Smooth muscle cell (in vitro differentiated cells): ENCODE measurements at regions not wholly inside any gene's neighbourhood (a gene's known extent, or its start where the extent isn't known, plus 50 kb on each side); places are given as distances from the start of the nearest gene placed in this dataset.

Experiments
- DNase-seq: peaks from one replicate; lab custom pipeline; 2025; ENCODE audit not compliant: unreplicated experiment; lab: John Stamatoyannopoulos, UW
- H2AFZ ChIP-seq: fragments of 200-600 bp; sonication (generic); 2 replicates; pipeline ENCODE4 v1.6.0; 2016; ENCODE audit warnings: antibody characterized with exemption, low read depth, mild to moderate bottlenecking
- H3F3A ChIP-seq: fragments of 200-600 bp; sonication (generic); 2 replicates; pipeline ENCODE4 v1.6.0; 2017; ENCODE audit warnings: antibody characterized with exemption, low read depth
- H3K27ac ChIP-seq: fragments of 200-600 bp; sonication (generic); 2 replicates; pipeline ENCODE4 v1.5.1; 2016; ENCODE audit warnings: low read depth, mild to moderate bottlenecking
- H3K27me3 ChIP-seq: fragments of 200-600 bp; sonication (generic); 2 replicates; pipeline ENCODE4 v1.6.1; 2016; ENCODE audit warnings: low read depth, mild to moderate bottlenecking
- H3K36me3 ChIP-seq: fragments of 200-600 bp; sonication (generic); 2 replicates; pipeline ENCODE4 v1.5.1; 2016; ENCODE audit warnings: low read depth
- H3K4me1 ChIP-seq: fragments of 200-600 bp; sonication (generic); 2 replicates; pipeline ENCODE4 v1.5.1; 2016; ENCODE audit warnings: low read depth
- H3K4me2 ChIP-seq: fragments of 200-600 bp; sonication (generic); 2 replicates; pipeline ENCODE4 v1.6.0; 2016; ENCODE audit warnings: mild to moderate bottlenecking
- H3K4me3 ChIP-seq: fragments of 200-600 bp; sonication (generic); 2 replicates; pipeline ENCODE4 v1.5.1; 2016; ENCODE audit warnings: mild to moderate bottlenecking
- H3K79me2 ChIP-seq: fragments of 200-600 bp; sonication (generic); 2 replicates; pipeline ENCODE4 v1.6.0; 2016; ENCODE audit warnings: low read depth, mild to moderate bottlenecking
- H3K9ac ChIP-seq: fragments of 200-600 bp; sonication (generic); 2 replicates; pipeline ENCODE4 v1.6.0; 2016; ENCODE audit warnings: low read depth
- H3K9me3 ChIP-seq: fragments of 200-600 bp; sonication (generic); replicated peaks from 2 replicates; pipeline ENCODE4 v1.5.1; 2016; ENCODE audit warnings: low read depth
- H4K20me1 ChIP-seq: fragments of 200-600 bp; sonication (generic); 2 replicates; pipeline ENCODE4 v1.6.0; 2016; ENCODE audit warnings: low read depth
- WGBS: methylation state at CpG from one replicate; pipeline ENCODE4 v1.1.7; 2016; ENCODE audit warnings: low lambda C conversion rate; 5-methylcytosine and 5-hydroxymethylcytosine counted together
- TF ChIP-seq, protein P1 (sequence below): fragments of 200-600 bp; sonication (generic); IDR thresholded peaks from 2 replicates; pipeline ENCODE4 v1.5.1; 2017; ENCODE audit warnings: borderline replicate concordance, mild to moderate bottlenecking, antibody characterized with exemption; ENCODE audit not compliant: insufficient read depth, poor library complexity, severe bottlenecking

DNA sequence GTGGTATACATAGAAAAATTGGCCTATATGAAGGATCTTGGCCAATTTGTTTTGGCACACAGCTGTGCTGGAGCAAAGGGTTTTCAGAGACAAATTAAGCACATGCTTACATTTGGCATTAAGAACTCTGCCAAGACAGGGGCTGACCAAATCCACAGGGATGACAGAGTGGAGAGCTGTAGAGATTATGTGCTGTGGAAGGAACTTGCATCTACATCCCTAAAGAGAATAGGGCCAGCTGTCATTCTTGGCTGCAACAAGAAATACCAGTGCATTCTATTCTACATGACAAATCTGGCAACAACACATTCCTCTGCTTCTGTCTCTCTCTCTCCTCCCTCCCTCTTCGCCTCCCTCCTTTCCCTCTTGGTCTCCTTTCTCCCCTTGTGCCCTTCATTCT, 75.6 kb downstream of the POM121L12 start:
- TF ChIP-seq, protein P1, sequence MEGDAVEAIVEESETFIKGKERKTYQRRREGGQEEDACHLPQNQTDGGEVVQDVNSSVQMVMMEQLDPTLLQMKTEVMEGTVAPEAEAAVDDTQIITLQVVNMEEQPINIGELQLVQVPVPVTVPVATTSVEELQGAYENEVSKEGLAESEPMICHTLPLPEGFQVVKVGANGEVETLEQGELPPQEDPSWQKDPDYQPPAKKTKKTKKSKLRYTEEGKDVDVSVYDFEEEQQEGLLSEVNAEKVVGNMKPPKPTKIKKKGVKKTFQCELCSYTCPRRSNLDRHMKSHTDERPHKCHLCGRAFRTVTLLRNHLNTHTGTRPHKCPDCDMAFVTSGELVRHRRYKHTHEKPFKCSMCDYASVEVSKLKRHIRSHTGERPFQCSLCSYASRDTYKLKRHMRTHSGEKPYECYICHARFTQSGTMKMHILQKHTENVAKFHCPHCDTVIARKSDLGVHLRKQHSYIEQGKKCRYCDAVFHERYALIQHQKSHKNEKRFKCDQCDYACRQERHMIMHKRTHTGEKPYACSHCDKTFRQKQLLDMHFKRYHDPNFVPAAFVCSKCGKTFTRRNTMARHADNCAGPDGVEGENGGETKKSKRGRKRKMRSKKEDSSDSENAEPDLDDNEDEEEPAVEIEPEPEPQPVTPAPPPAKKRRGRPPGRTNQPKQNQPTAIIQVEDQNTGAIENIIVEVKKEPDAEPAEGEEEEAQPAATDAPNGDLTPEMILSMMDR, result no peak
- H3K9ac ChIP-seq, result no peak overlapping the region
- no peaks in the 10 kb centered on the region for H3K36me3 ChIP-seq
- no peaks in the 10 kb centered on the region for H3K4me1 ChIP-seq
- H3K79me2 ChIP-seq, result no peaks in the 10 kb centered on the region
- peak overlapping the region; percentile 12 for H3K27ac ChIP-seq
- no peak overlapping the region for H2AFZ ChIP-seq
- no peak overlapping the region for H3K4me3 ChIP-seq
- H3F3A ChIP-seq, result no peaks in the 10 kb centered on the region
- no peaks in the 10 kb centered on the region for H4K20me1 ChIP-seq
- H3K9me3 ChIP-seq, result no peaks in the 10 kb centered on the region
- WGBS, result 80% methylated on average over 1 of the region's 1 CpG
- H3K27me3 ChIP-seq, result no peaks in the 10 kb centered on the region
- no peak for DNase-seq
- H3K4me2 ChIP-seq, result peak overlapping the region; percentile 6

GRCh38 chr7:53113424-53113823, 78.0 kb downstream of the POM121L12 start:
- H3K79me2 ChIP-seq, result no peaks in the 10 kb centered on the region
- no peak overlapping the region for H3K9ac ChIP-seq
- no peaks in the 10 kb centered on the region for H3K36me3 ChIP-seq
- 84% methylated on average over 4 of the region's 4 CpGs for WGBS
- no peak overlapping the region for H3K27ac ChIP-seq
- TF ChIP-seq, protein P1, result no peak
- no peaks in the 10 kb centered on the region for H3F3A ChIP-seq
- H3K4me3 ChIP-seq, result no peak overlapping the region
- H3K4me2 ChIP-seq, result no peak overlapping the region
- no peaks in the 10 kb centered on the region for H3K9me3 ChIP-seq
- H2AFZ ChIP-seq, result peak overlapping the region; percentile 3
- no peaks in the 10 kb centered on the region for H3K4me1 ChIP-seq
- no peak for DNase-seq
- no peaks in the 10 kb centered on the region for H4K20me1 ChIP-seq
- no peaks in the 10 kb centered on the region for H3K27me3 ChIP-seq

GRCh38 chr7:53119514-53119941, 84.1 kb downstream of the POM121L12 start:
- 15% methylated on average over 4 of the region's 4 CpGs for WGBS
- no peak for DNase-seq
- peaks cover 7% of the 10 kb centered on the region for H3F3A ChIP-seq
- H3K4me3 ChIP-seq, result no peak overlapping the region
- H2AFZ ChIP-seq, result peak overlapping the region; percentile 23
- H3K27ac ChIP-seq, result peak overlapping the region; percentile 89
- H3K27me3 ChIP-seq, result no peaks in the 10 kb centered on the region
- no peaks in the 10 kb centered on the region for H3K36me3 ChIP-seq
- H3K9me3 ChIP-seq, result no peaks in the 10 kb centered on the region
- no peaks in the 10 kb centered on the region for H4K20me1 ChIP-seq
- H3K9ac ChIP-seq, result peak overlapping the region; percentile 46
- peak overlapping the region; percentile 67 for H3K4me2 ChIP-seq
- H3K79me2 ChIP-seq, result no peaks in the 10 kb centered on the region
- H3K4me1 ChIP-seq, result peaks cover 9% of the 10 kb centered on the region
- TF ChIP-seq, protein P1, result no peak

DNA sequence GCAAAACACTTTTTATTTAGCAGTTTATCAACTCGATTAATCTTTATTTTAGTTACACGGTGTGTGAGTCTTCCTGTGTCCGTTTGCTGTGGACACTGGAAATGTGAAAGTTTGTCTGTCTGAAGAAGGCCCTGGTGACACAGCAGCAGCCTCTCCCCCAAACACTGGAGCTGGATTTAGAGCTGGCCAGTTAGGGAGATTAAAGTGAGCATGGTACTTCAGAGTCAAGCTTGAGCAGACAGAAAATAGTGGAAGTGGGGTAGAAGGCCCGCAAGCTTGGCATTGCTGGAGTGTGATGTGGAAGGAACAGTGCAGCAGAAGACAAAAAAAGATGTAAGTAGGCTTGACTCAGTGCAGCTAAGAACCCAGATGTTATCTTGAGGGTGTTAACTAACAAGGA, 85.9 kb downstream of the POM121L12 start:
- TF ChIP-seq, protein P1, result no peak

More for the DNA sequence above, 85.9 kb downstream of the POM121L12 start:
- 61% methylated on average over 4 of the region's 4 CpGs for WGBS
- Histone ChIP-seq H3K4me1 (peaks cover 9% of the 10 kb centered on the region), H3K27ac (peak overlapping the region; percentile 34), H3K79me2 (no peaks in the 10 kb centered on the region), H3K9me3 (no peaks in the 10 kb centered on the region), H3K36me3 (no peaks in the 10 kb centered on the region), H3F3A (peaks cover 7% of the 10 kb centered on the region), H4K20me1 (no peaks in the 10 kb centered on the region), H3K9ac (no peak overlapping the region), H3K27me3 (no peaks in the 10 kb centered on the region), H3K4me2 (no peak overlapping the region), H2AFZ (peak overlapping the region; percentile 71), H3K4me3 (no peak overlapping the region)
- DNase-seq, result no peak
